ENCODE measurements at regions not wholly inside any gene's neighbourhood (a gene's known extent, or its start where the extent isn't known, plus 50 kb on each side); places are given as distances from the start of the nearest gene placed in this dataset.

DNA sequence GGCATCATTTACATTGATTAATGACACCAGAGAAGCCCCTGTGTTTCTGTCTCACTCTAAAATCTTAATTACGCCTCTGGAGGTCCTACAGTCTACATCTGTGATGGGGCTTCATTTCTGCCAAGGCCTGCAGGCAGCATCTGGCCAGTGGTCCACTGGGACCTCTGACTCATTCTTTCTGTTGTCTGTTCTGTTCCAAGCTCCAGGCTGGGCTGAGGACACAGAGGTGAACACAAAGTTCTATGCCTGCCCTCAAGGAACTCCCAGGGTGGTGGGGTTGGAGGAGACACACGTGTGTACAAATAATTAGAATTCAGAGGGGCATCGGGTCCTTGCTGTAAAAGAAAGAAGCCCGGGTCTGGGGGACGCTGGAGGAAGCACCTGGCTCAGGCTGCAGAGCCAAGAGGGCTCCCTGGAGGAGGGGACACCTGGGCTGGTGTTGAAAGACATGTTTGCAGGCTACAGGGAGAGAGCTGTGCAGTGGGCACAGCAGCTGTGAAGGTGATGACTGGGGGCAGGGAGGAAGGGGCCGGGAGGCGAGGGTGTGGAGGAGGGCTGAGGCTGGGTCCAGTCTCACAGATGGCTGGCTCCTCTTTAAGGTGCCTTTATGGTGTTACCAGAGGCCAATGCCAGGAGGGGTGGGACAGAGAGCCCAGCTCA is 103.3 kb upstream of the PRR23E start:
- TF ChIP-seq FOSL2 (CRISPR knock-in tag; IDR thresholded peaks at IDR 0.05) (no peak), JUND (CRISPR knock-in tag; IDR thresholded peaks at IDR 0.05) (no peak), SMC3 (IDR thresholded peaks at IDR 0.05; ENCODE audit: low read length) (no peak), POLR2AphosphoS5 (IDR thresholded peaks at IDR 0.05; ENCODE audit: low read depth, low read length) (no peak), RXRA (CRISPR knock-in tag; IDR thresholded peaks at IDR 0.05) (no peak)
- TF ChIP-seq, protein P1, sequence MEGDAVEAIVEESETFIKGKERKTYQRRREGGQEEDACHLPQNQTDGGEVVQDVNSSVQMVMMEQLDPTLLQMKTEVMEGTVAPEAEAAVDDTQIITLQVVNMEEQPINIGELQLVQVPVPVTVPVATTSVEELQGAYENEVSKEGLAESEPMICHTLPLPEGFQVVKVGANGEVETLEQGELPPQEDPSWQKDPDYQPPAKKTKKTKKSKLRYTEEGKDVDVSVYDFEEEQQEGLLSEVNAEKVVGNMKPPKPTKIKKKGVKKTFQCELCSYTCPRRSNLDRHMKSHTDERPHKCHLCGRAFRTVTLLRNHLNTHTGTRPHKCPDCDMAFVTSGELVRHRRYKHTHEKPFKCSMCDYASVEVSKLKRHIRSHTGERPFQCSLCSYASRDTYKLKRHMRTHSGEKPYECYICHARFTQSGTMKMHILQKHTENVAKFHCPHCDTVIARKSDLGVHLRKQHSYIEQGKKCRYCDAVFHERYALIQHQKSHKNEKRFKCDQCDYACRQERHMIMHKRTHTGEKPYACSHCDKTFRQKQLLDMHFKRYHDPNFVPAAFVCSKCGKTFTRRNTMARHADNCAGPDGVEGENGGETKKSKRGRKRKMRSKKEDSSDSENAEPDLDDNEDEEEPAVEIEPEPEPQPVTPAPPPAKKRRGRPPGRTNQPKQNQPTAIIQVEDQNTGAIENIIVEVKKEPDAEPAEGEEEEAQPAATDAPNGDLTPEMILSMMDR (CRISPR knock-in tag; IDR thresholded peaks at IDR 0.05), result no peak
